ENCODE measurements at regions not wholly inside any gene's neighbourhood (a gene's known extent, or its start where the extent isn't known, plus 50 kb on each side); places are given as distances from the start of the nearest gene placed in this dataset.
"Not testable (repeated sequence)": the region's sequence is repeated elsewhere in the genome, so short reads cannot be mapped to it uniquely, and the experiment has no call there.

DNA sequence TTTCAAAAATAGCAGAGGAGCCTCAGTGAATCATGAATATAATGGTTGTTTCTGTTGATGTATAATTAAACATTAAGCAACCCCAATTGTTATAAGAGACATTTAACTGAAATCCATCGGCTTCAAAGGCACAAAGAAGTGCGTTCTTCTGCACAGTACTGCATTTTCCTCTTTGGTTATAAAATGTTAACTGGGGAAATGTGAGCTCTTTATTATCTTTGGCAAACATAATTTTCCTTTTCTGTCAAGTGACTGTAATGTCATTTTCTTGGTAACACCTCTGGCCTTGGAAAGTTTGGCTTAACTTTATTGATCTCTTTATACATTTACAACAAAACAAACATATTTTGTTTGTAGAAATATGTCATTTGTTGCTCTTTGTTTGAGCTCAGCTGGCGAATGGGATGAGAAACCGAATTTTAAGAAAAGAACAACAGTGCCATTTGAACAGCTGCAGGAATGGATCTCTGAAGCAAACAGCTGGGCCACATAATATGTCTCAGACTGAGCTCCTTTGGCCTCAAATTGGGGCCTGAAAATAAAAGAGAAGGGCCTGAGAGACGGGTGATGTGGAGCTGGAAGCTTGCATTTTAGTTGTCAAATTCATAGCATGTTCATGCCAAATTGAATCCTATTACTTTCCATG, 427.0 kb upstream of the SPTLC3 start:
- no peak for DNase-seq

DNA sequence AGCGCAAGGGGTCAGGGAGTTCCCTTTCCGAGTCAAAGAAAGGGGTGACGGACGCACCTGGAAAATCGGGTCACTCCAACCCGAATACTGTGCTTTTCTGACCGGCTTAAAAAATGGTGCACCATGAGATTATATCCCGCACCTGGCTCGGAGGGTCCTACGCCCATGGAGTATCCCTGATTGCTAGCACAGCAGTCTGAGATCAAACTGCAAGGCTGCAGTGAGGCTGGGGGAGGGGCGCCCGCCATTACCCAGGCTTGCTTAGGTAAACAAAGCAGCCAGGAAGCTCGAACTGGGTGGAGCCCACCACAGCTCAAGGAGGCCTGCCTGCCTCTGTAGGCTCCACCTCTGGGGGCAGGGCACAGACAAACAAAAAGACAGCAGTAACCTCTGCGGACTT, 426.1 kb upstream of the SPTLC3 start:
- not testable (repeated sequence) for H3K4me3 Mint-ChIP-seq (ENCODE audit: unreplicated experiment); H3K27me3 Mint-ChIP-seq (ENCODE audit: unreplicated experiment); H3K4me1 Mint-ChIP-seq (ENCODE audit: low read depth, unreplicated experiment); H3K9me3 Mint-ChIP-seq (ENCODE audit: unreplicated experiment); H3K36me3 Mint-ChIP-seq (ENCODE audit: unreplicated experiment); H3K27ac Mint-ChIP-seq (ENCODE audit: unreplicated experiment); DNase-seq

More for the DNA sequence above, 427.0 kb upstream of the SPTLC3 start:
- H3K9me3 Mint-ChIP-seq (ENCODE audit: unreplicated experiment), result no peaks in the 10 kb centered on the region
- no peaks in the 10 kb centered on the region for H3K36me3 Mint-ChIP-seq (ENCODE audit: unreplicated experiment)
- H3K27ac Mint-ChIP-seq (ENCODE audit: unreplicated experiment), result no peak overlapping the region
- H3K4me3 Mint-ChIP-seq (ENCODE audit: unreplicated experiment), result no peak overlapping the region
- no peaks in the 10 kb centered on the region for H3K4me1 Mint-ChIP-seq (ENCODE audit: low read depth, unreplicated experiment)
- H3K27me3 Mint-ChIP-seq (ENCODE audit: unreplicated experiment), result no peaks in the 10 kb centered on the region
- TF ChIP-seq, protein P1, sequence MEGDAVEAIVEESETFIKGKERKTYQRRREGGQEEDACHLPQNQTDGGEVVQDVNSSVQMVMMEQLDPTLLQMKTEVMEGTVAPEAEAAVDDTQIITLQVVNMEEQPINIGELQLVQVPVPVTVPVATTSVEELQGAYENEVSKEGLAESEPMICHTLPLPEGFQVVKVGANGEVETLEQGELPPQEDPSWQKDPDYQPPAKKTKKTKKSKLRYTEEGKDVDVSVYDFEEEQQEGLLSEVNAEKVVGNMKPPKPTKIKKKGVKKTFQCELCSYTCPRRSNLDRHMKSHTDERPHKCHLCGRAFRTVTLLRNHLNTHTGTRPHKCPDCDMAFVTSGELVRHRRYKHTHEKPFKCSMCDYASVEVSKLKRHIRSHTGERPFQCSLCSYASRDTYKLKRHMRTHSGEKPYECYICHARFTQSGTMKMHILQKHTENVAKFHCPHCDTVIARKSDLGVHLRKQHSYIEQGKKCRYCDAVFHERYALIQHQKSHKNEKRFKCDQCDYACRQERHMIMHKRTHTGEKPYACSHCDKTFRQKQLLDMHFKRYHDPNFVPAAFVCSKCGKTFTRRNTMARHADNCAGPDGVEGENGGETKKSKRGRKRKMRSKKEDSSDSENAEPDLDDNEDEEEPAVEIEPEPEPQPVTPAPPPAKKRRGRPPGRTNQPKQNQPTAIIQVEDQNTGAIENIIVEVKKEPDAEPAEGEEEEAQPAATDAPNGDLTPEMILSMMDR (IDR thresholded peaks at IDR 0.05; ENCODE audit: partially characterized antibody, unreplicated experiment), result no peak

DNA sequence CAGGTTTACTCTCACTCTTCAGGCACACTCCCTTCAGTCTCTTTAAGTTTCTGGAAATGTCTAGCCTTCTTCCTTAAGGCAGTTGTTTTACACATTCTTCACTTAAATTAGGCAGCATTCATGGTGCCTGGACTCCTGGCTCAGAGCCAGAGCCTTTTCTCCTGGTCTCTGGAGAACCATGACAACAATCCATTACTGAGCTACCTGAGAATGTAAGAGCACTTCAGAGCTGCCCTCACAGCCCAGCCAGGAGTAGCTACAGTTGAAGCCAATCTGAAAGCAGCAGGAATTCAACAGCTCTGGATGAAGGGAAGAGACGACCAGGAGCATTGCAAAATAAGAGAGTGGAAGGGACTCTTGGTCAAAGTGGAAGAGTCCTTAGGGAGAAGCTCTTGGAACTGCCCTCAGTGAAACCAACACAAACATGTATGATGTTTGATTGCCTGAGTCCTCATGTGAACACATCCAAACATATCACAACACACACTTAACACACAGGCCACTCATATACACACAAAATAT, 416.8 kb upstream of the SPTLC3 start:
- no peaks in the 10 kb centered on the region for H3K27me3 Mint-ChIP-seq (ENCODE audit: unreplicated experiment)
- H3K9me3 Mint-ChIP-seq (ENCODE audit: unreplicated experiment), result peaks cover 2% of the 10 kb centered on the region
- no peak for DNase-seq
- TF ChIP-seq, protein P1 (IDR thresholded peaks at IDR 0.05; ENCODE audit: partially characterized antibody, unreplicated experiment), result no peak
- H3K4me3 Mint-ChIP-seq (ENCODE audit: unreplicated experiment), result no peak overlapping the region
- peaks cover 7% of the 10 kb centered on the region for H3K4me1 Mint-ChIP-seq (ENCODE audit: low read depth, unreplicated experiment)
- H3K27ac Mint-ChIP-seq (ENCODE audit: unreplicated experiment), result no peak overlapping the region
- no peaks in the 10 kb centered on the region for H3K36me3 Mint-ChIP-seq (ENCODE audit: unreplicated experiment)

DNA sequence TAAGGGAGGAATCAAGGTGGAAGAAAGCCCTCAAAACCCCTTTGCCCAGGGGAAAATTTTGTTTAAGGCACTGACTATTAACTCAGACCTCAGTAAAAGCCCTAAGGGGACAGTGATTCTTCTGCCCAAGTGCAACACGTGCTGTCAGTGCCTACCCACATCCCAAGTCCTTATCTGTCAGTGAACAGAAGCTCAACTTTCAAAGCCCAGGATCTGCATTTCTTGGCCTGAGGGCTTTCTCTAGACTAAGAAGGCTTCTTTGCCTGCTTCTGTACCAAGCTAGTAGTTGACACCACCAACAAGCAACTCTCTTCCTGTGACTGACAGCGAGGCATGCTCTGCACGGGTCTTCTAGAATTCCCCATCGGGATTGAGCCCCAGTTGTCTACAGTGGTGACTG, 416.0 kb upstream of the SPTLC3 start:
- TF ChIP-seq, protein P1 (IDR thresholded peaks at IDR 0.05; ENCODE audit: partially characterized antibody, unreplicated experiment), result no peak
- H3K4me1 Mint-ChIP-seq (ENCODE audit: low read depth, unreplicated experiment), result peaks cover 7% of the 10 kb centered on the region
- no peak overlapping the region for H3K27ac Mint-ChIP-seq (ENCODE audit: unreplicated experiment)

DNA sequence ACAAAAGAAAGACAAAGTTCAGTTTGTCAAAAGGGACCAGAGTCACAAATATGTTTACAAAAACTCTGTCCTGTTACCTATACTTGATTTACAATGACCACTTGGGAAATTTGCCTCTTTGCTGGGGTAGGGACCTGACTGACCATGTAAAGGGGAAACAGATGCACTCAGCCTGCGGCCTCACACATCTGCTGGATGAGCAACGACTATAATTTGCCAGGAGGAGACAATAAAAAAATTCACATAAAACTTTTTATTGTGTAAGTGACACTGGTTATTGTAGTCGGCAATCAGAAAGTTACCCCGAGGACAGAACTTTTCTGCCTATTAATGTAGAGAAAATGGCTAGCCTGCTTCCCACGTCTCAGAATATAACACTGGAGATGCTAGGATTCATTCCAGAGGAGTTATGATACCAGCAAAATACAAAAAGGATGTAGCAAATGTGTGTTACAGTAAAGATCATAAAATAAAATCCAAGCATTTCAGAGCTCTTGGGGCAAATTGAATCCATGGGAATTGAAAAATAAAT, 415.4 kb upstream of the SPTLC3 start:
- DNase-seq, result no peak
- Mint-ChIP-seq H3K4me1 (ENCODE audit: low read depth, unreplicated experiment) (peaks cover 7% of the 10 kb centered on the region), H3K4me3 (ENCODE audit: unreplicated experiment) (no peak overlapping the region), H3K36me3 (ENCODE audit: unreplicated experiment) (no peaks in the 10 kb centered on the region), H3K27ac (ENCODE audit: unreplicated experiment) (no peak overlapping the region), H3K9me3 (ENCODE audit: unreplicated experiment) (peaks cover 2% of the 10 kb centered on the region), H3K27me3 (ENCODE audit: unreplicated experiment) (no peaks in the 10 kb centered on the region)
- TF ChIP-seq, protein P1 (IDR thresholded peaks at IDR 0.05; ENCODE audit: partially characterized antibody, unreplicated experiment), result no peak

More for the DNA sequence above, 416.0 kb upstream of the SPTLC3 start:
- Mint-ChIP-seq H3K36me3 (ENCODE audit: unreplicated experiment) (no peaks in the 10 kb centered on the region), H3K4me3 (ENCODE audit: unreplicated experiment) (no peak overlapping the region), H3K27me3 (ENCODE audit: unreplicated experiment) (no peaks in the 10 kb centered on the region), H3K9me3 (ENCODE audit: unreplicated experiment) (peaks cover 2% of the 10 kb centered on the region)
- no peak for DNase-seq
